Lower leg skin (tissue), 3 donors: ENCODE measurements at regions not wholly inside any gene's neighbourhood (a gene's known extent, or its start where the extent isn't known, plus 50 kb on each side); places are given as distances from the start of the nearest gene placed in this dataset.

ENCODE experiments used
- CTCF ChIP-seq, 3 donors: fragments of 450-650 bp; IDR thresholded peaks; one replicate each; pipeline ENCODE4 v1.5.1; 2016; ENCODE audit warnings: antibody characterized with exemption in 3 of 3, mild to moderate bottlenecking in 3 of 3, moderate library complexity in 2 of 3
- POLR2A ChIP-seq, 2 donors: fragments of 450-650 bp; IDR thresholded peaks; one replicate each; pipeline ENCODE4 v1.6.1; 2016 to 2017; ENCODE audit warnings: antibody characterized with exemption in 2 of 2, mild to moderate bottlenecking in 1 of 2, moderate library complexity in 1 of 2

DNA sequence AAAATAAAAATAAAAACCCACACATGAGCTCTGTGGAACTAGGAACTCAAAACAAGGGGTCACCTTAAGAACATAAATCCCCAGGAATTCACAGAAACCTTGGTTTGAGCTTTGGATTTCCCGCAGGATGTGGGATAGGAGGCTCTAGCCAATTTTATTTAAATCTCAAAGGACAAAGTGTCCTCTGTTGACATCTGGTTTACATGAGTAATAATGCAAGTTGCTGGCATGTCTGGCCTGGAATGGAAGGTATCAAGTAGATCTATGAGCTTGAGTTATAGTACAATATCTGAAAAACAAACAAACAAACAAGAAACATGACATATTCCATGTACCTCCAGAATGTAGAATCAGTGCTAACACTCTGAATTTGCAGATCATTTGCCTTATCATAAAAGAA, 94.2 kb upstream of the SLIT3 start:
- TF ChIP-seq CTCF (IDR thresholded peaks at IDR 0.05) (no peak), POLR2A (IDR thresholded peaks at IDR 0.05) (no peak)
